DOHH2 (cell line): ENCODE measurements at regions not wholly inside any gene's neighbourhood (a gene's known extent, or its start where the extent isn't known, plus 50 kb on each side); places are given as distances from the start of the nearest gene placed in this dataset.

ENCODE experiments used
- EZH2phosphoT487 ChIP-seq: fragments of 200-600 bp; sonication (generic); IDR thresholded peaks from 2 replicates; pipeline ENCODE4 v1.6.1; 2017; ENCODE audit warnings: borderline replicate concordance, mild to moderate bottlenecking, antibody characterized with exemption, low read length, moderate library complexity, mixed read lengths
- TF ChIP-seq, protein P1 (sequence below): fragments of 200-600 bp; sonication (generic); IDR thresholded peaks from one replicate; pipeline ENCODE4 v1.5.1; 2014; ENCODE audit warnings: antibody characterized with exemption, mild to moderate bottlenecking, low read depth, low read length; ENCODE audit not compliant: poor library complexity, severe bottlenecking

DNA sequence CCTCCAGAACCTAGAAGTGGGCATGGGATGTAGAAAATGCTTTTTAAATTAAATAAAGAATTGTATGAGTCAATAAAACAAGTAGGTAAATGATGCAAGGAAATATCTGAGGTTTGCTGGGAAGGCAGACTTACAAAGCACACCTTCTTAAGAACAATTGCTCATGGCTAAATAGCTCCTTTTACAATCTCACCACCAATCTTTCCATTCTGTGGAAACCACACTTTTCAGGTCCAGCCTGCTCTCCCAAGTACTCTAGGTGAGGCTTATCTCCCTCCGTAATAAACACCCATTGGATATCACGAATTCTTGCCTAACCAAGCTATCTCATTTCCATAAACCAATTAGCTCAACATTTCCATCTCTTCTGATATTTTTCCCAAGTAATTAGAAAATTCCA lies 91.5 kb upstream of the SLC8A1 start:
- no peak for TF ChIP-seq EZH2phosphoT487
- TF ChIP-seq, protein P1, sequence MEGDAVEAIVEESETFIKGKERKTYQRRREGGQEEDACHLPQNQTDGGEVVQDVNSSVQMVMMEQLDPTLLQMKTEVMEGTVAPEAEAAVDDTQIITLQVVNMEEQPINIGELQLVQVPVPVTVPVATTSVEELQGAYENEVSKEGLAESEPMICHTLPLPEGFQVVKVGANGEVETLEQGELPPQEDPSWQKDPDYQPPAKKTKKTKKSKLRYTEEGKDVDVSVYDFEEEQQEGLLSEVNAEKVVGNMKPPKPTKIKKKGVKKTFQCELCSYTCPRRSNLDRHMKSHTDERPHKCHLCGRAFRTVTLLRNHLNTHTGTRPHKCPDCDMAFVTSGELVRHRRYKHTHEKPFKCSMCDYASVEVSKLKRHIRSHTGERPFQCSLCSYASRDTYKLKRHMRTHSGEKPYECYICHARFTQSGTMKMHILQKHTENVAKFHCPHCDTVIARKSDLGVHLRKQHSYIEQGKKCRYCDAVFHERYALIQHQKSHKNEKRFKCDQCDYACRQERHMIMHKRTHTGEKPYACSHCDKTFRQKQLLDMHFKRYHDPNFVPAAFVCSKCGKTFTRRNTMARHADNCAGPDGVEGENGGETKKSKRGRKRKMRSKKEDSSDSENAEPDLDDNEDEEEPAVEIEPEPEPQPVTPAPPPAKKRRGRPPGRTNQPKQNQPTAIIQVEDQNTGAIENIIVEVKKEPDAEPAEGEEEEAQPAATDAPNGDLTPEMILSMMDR, result no peak
